ENCODE measurements at regions not wholly inside any gene's neighbourhood (a gene's known extent, or its start where the extent isn't known, plus 50 kb on each side); places are given as distances from the start of the nearest gene placed in this dataset.

DNA sequence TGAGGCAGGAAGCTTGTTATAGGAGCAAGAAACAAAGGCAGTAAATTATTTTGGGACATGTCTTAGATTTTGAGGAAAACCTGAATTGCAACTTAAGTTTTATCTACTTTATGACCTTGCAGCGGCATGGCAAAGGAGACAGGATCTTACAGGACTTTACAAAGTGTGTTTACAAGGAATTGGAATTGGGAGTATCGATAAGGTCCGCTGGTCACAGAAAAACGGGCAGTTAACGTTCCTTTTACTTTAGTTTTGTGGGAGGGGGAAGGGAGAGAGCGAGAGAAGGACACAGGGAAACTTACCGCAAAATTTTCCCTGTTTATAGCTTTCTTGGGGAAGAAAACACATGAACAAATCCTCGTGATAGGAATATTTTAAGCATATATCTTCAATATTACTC is 1607.2 kb downstream of the GRIK2 start:
- Histone ChIP-seq H3F3A (replicated peaks; ENCODE audit: insufficient read depth) (no peaks in the 10 kb centered on the region), H3K9me2 (no peaks in the 10 kb centered on the region), H3K27me3 (ENCODE audit: insufficient read depth) (no peaks in the 10 kb centered on the region), H3K9ac (no peak overlapping the region), H3K4me3 (ENCODE audit: low read depth in 2 of 2, low read length in 1 of 2) (no peak overlapping the region), H2AFZ (ENCODE audit: low read depth) (no peak overlapping the region), H3K27ac (ENCODE audit: low read depth in 2 of 2, low read length in 1 of 2) (no peak overlapping the region), H3K36me3 (replicated peaks in 1 of 2; ENCODE audit: control insufficient read depth in 1 of 2, insufficient read depth in 2 of 2, low read length in 1 of 2) (no peaks in the 10 kb centered on the region), H3K79me2 (ENCODE audit: insufficient read depth) (no peaks in the 10 kb centered on the region), H4K20me1 (ENCODE audit: insufficient read depth) (no peaks in the 10 kb centered on the region), H3K4me2 (no peak overlapping the region), H3K4me1 (ENCODE audit: control insufficient read depth in 1 of 2, insufficient read depth in 2 of 2, low read depth in 1 of 2, low read length in 1 of 2) (no peaks in the 10 kb centered on the region), H3K9me3 (no peaks in the 10 kb centered on the region)
- TF ChIP-seq GABPA (IDR thresholded peaks at IDR 0.05; ENCODE audit: low read depth) (no peak), YY1 (IDR thresholded peaks at IDR 0.05; ENCODE audit: low read depth) (no peak)
- ChIA-PET POLR2A (no interaction called here), CTCF (no interaction called here)
- DNase-seq: no peak
- WGBS (ENCODE audit: low lambda C conversion rate): 57% methylated on average over 8 of the region's 8 CpGs

DNA sequence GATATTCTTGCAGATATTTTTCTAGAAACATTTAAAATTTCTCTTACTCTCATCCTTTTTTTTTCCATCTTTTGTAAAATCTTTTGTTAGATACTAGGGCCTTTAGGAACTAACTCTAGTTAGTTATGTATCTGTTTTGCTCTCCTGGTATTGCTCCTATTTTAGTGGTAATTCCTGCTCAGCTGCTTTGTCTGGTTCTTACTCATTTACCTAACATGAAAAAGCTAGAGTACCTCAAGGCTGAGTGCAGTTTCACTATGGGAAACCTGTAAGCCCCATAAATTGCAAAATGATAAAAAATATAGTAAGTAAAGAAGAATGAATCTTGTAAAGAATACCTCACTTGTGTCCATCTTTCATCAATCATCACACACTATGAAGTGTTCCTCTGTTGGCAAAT is 1602.0 kb downstream of the GRIK2 start:
- no peak overlapping the region for H3K4me2 ChIP-seq
- POLR2A ChIA-PET: no interaction called here

More for the DNA sequence above, 1602.0 kb downstream of the GRIK2 start:
- Histone ChIP-seq H3F3A (replicated peaks; ENCODE audit: insufficient read depth) (no peaks in the 10 kb centered on the region), H3K27me3 (ENCODE audit: insufficient read depth) (no peaks in the 10 kb centered on the region), H3K4me3 (ENCODE audit: low read depth in 2 of 2, low read length in 1 of 2) (no peak overlapping the region), H3K36me3 (replicated peaks in 1 of 2; ENCODE audit: control insufficient read depth in 1 of 2, insufficient read depth in 2 of 2, low read length in 1 of 2) (no peaks in the 10 kb centered on the region), H3K9me3 (no peaks in the 10 kb centered on the region), H3K27ac (ENCODE audit: low read depth in 2 of 2, low read length in 1 of 2) (no peak overlapping the region), H3K9ac (no peak overlapping the region), H3K9me2 (no peaks in the 10 kb centered on the region), H3K79me2 (ENCODE audit: insufficient read depth) (no peaks in the 10 kb centered on the region), H3K4me1 (ENCODE audit: control insufficient read depth in 1 of 2, insufficient read depth in 2 of 2, low read depth in 1 of 2, low read length in 1 of 2) (no peaks in the 10 kb centered on the region), H4K20me1 (ENCODE audit: insufficient read depth) (no peaks in the 10 kb centered on the region), H2AFZ (ENCODE audit: low read depth) (no peak overlapping the region)
- TF ChIP-seq TAF1 (IDR thresholded peaks at IDR 0.05; ENCODE audit: borderline replicate concordance, low read depth, low read length) (no peak), CHD2 (IDR thresholded peaks at IDR 0.05; ENCODE audit: low read length, partially characterized antibody) (no peak), RCOR1 (IDR thresholded peaks at IDR 0.05; ENCODE audit: low read length) (no peak), FOXM1 (IDR thresholded peaks at IDR 0.05; ENCODE audit: low read depth) (no peak), SMC3 (IDR thresholded peaks at IDR 0.05; ENCODE audit: low read depth, low read length) (no peak), POLR2AphosphoS5 (IDR thresholded peaks at IDR 0.05; ENCODE audit: low read depth, low read length) (no peak), GATA2 (CRISPR knock-in tag; IDR thresholded peaks at IDR 0.05) (no peak), RXRA (IDR thresholded peaks at IDR 0.05; ENCODE audit: borderline replicate concordance, low read depth) (no peak), EP300 (IDR thresholded peaks at IDR 0.05; ENCODE audit: borderline replicate concordance in 1 of 2, low read depth in 1 of 2, low read length in 1 of 2) (no peak), TCF12 (IDR thresholded peaks at IDR 0.05) (no peak)
- TF ChIP-seq, protein P1, sequence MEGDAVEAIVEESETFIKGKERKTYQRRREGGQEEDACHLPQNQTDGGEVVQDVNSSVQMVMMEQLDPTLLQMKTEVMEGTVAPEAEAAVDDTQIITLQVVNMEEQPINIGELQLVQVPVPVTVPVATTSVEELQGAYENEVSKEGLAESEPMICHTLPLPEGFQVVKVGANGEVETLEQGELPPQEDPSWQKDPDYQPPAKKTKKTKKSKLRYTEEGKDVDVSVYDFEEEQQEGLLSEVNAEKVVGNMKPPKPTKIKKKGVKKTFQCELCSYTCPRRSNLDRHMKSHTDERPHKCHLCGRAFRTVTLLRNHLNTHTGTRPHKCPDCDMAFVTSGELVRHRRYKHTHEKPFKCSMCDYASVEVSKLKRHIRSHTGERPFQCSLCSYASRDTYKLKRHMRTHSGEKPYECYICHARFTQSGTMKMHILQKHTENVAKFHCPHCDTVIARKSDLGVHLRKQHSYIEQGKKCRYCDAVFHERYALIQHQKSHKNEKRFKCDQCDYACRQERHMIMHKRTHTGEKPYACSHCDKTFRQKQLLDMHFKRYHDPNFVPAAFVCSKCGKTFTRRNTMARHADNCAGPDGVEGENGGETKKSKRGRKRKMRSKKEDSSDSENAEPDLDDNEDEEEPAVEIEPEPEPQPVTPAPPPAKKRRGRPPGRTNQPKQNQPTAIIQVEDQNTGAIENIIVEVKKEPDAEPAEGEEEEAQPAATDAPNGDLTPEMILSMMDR (IDR thresholded peaks at IDR 0.05): no peak
- TF ChIP-seq, protein P2, sequence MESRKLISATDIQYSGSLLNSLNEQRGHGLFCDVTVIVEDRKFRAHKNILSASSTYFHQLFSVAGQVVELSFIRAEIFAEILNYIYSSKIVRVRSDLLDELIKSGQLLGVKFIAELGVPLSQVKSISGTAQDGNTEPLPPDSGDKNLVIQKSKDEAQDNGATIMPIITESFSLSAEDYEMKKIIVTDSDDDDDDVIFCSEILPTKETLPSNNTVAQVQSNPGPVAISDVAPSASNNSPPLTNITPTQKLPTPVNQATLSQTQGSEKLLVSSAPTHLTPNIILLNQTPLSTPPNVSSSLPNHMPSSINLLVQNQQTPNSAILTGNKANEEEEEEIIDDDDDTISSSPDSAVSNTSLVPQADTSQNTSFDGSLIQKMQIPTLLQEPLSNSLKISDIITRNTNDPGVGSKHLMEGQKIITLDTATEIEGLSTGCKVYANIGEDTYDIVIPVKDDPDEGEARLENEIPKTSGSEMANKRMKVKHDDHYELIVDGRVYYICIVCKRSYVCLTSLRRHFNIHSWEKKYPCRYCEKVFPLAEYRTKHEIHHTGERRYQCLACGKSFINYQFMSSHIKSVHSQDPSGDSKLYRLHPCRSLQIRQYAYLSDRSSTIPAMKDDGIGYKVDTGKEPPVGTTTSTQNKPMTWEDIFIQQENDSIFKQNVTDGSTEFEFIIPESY (IDR thresholded peaks at IDR 0.05; ENCODE audit: borderline replicate concordance, low read depth): no peak
- no peak for DNase-seq
- CTCF ChIA-PET: no interaction called here
